ENCODE measurements at regions not wholly inside any gene's neighbourhood (a gene's known extent, or its start where the extent isn't known, plus 50 kb on each side); places are given as distances from the start of the nearest gene placed in this dataset.

DNA sequence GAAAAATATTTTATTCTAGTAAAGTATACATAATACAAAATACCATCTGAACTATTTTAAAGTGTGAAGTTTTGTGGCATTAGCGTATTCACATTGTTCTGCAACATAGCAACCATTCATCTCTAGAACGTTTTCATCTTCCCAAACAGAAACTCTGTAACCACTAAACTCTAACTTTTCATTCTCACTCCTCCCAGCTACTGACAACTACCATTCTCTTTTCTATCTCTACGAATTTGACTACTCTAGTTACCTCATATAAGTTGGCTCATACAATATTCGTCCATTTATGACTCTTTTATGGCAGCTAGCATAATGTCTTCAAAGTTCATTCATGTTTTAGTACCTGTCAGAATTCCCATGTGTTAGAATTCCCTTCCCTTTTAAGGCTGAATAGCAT is 150.5 kb upstream of the MIR17HG start:
- Histone ChIP-seq H3K27me3 (ENCODE audit: control insufficient read depth in 2 of 2, insufficient read depth in 2 of 2, low read length in 2 of 2) (no peaks in the 10 kb centered on the region), H3K9me1 (ENCODE audit: control insufficient read depth, insufficient read depth, low read length) (no peaks in the 10 kb centered on the region), H3K79me2 (ENCODE audit: control insufficient read depth, insufficient read depth, low read length) (no peaks in the 10 kb centered on the region), H3K4me2 (ENCODE audit: insufficient read depth, low read length) (no peak overlapping the region), H3K9ac (ENCODE audit: insufficient read depth in 1 of 2, low read depth in 2 of 2, low read length in 2 of 2) (no peak overlapping the region), H3K9me3 (replicated peaks; ENCODE audit: control insufficient read depth, insufficient read depth, low read depth, low read length) (no peaks in the 10 kb centered on the region; the same call in 1 of the 2 replicates), H3K4me1 (replicated peaks in 1 of 2; ENCODE audit: control insufficient read depth in 2 of 2, insufficient read depth in 2 of 2, low read length in 2 of 2) (no peaks in the 10 kb centered on the region), H2AFZ (ENCODE audit: low read depth, low read length) (no peak overlapping the region), H4K20me1 (replicated peaks; ENCODE audit: control insufficient read depth, insufficient read depth, low read length) (no peaks in the 10 kb centered on the region), H3K4me3 (no peak overlapping the region), H3K36me3 (ENCODE audit: control insufficient read depth, insufficient read depth, low read length) (no peaks in the 10 kb centered on the region), H3K27ac (ENCODE audit: extremely low read depth, low read depth, low read length) (no peak overlapping the region)
- CTCF ChIA-PET (ENCODE audit: low intra/inter-chr PET ratio): no interaction called here
- in situ Hi-C loops (cut with MboI): no loop called here
- POLR2A ChIA-PET: no interaction called here
- WGBS (ENCODE audit: insufficient coverage, low coverage, missing lambda C conversion rate): 2% methylated on average over 4 of the region's 4 CpGs
- ATAC-seq: no peak
- BruUV-seq (replicated peaks): no TSS peak
- no peak for TF ChIP-seq SPI1 (IDR thresholded peaks at IDR 0.05; ENCODE audit: borderline replicate concordance, low read depth, low read length)
- TF ChIP-seq NONO (IDR thresholded peaks at IDR 0.05; ENCODE audit: low read depth in 2 of 2, low read length in 1 of 2): 0 out of 4 replicates have a peak, but pooled peaks of 1 of the 2 experiments have one; percentile 24
- TF ChIP-seq MCM3 (IDR thresholded peaks at IDR 0.05): 0 out of 2 replicates have a peak, but pooled peaks have one; percentile 52
- TF ChIP-seq GATA2 (CRISPR knock-in tag; IDR thresholded peaks at IDR 0.05): no peak
- no peak for TF ChIP-seq MGA (IDR thresholded peaks at IDR 0.05)
- intact Hi-C loops (cut with micrococcal nuclease): loop anchor here (5.0 kb wide), 3 partner anchors 40 to 190 kb away; no protein-coding TSS in a partner anchor
- no peak for FAIRE-seq
- DNase-seq (ENCODE audit: extremely low read depth in 1 of 4, low spot score in 3 of 4): no peak

Measured in K562 (cell line).